HCT116 (cell line): ENCODE measurements at regions not wholly inside any gene's neighbourhood (a gene's known extent, or its start where the extent isn't known, plus 50 kb on each side); places are given as distances from the start of the nearest gene placed in this dataset.

Experiments used
- ATAC-seq: fragments of 200-7000 bp; cut with Tn5 transposase; 2 replicates; pipeline ENCODE4 v1.9.1; 2020; ENCODE audit warnings: mild to moderate bottlenecking, moderate library complexity
- BruUV-seq: library from RNA; stranded (reverse); fragments of 400-500 nt; replicated peaks from 2 replicates; lab custom pipeline; 2021; lab: Mats Ljungman, UMichigan
- CTCF ChIA-PET: fragments of 300-600 bp; sonication (Branson Sonifier 250); formaldehyde crosslinking; loops from one replicate; lab custom pipeline; 2021; ENCODE audit warnings: antibody characterized with exemption; lab: Charles Lee
- POLR2A ChIA-PET: fragments of 300-600, 350-600 bp; sonication (Branson Sonifier 250); formaldehyde crosslinking; loops from one replicate; lab custom pipeline; 2021; ENCODE audit warnings: antibody characterized with exemption; lab: Charles Lee
- RAD21 ChIA-PET, 2 experiments: fragments of 300-600 bp; sonication (Branson Sonifier 250); formaldehyde crosslinking; loops; one replicate each; lab custom pipeline; 2023; ENCODE audit warnings: low total read pairs in 2 of 2; ENCODE audit not compliant: uncharacterized antibody in 2 of 2, unreplicated experiment in 2 of 2, low non-redundant PET in 1 of 2; lab: Charles Lee
- DNase-seq: peaks from one replicate; pipeline ENCODE4 v3.0.0-alpha.2; 2010; ENCODE audit warnings: low read depth, low spot score
- H2AFZ ChIP-seq: fragments of 200-600 bp; shearing (Covaris generic), sonication (generic); 2 replicates; pipeline ENCODE4 v1.6.1; 2017; ENCODE audit warnings: low read depth, mixed run types, mixed read lengths, antibody characterized with exemption, low read length; ENCODE audit not compliant: poor library complexity, severe bottlenecking
- H3K27ac ChIP-seq: 2 replicates; pipeline ENCODE4 v1.5.1; 2012; ENCODE audit warnings: low read depth, low read length
- H3K27me3 ChIP-seq: fragments of 200-600 bp; sonication (generic); 2 replicates; pipeline ENCODE4 v1.6.1; 2016; ENCODE audit warnings: mixed run types, low read length, mixed read lengths; ENCODE audit not compliant: insufficient read depth
- H3K36me3 ChIP-seq, 2 experiments: fragments of 200-500 bp in 1 of 2; fragments of 200-600 bp in 1 of 2; sonication (Bioruptor generic) in 1 of 2; sonication (generic) in 1 of 2; 2 replicates each; pipeline versions ENCODE4 v1.5.1 to v1.6.1; 2014 to 2016; ENCODE audit warnings: low read length in 2 of 2, inconsistent platforms in 1 of 2, mixed read lengths in 1 of 2, mixed run types in 1 of 2; ENCODE audit not compliant: insufficient read depth in 2 of 2, control insufficient read depth in 1 of 2
- H3K4me1 ChIP-seq, 2 experiments: fragments of 200-600 bp in 1 of 2; sonication (generic) in 1 of 2; 2 replicates each; pipeline versions ENCODE4 v1.5.1 to v1.6.1; 2012 to 2017; ENCODE audit warnings: low read length in 2 of 2, inconsistent platforms in 1 of 2, mild to moderate bottlenecking in 1 of 2, mixed read lengths in 1 of 2, mixed run types in 1 of 2, moderate library complexity in 1 of 2; ENCODE audit not compliant: insufficient read depth in 2 of 2, control insufficient read depth in 1 of 2
- H3K4me2 ChIP-seq: fragments of 200-600 bp; sonication (generic); 2 replicates; pipeline ENCODE4 v1.6.1; 2017; ENCODE audit warnings: mixed run types, low read length, mixed read lengths
- H3K4me3 ChIP-seq, 2 experiments: fragments of 200-600 bp in 1 of 2; sonication (generic) in 1 of 2; replicated peaks in 1 of 2; 2 replicates each; pipeline ENCODE4 v1.5.1; 2011 to 2016; ENCODE audit warnings: low read length in 2 of 2, control low read depth in 1 of 2, low read depth in 1 of 2, mild to moderate bottlenecking in 1 of 2, mixed read lengths in 1 of 2, mixed run types in 1 of 2
- H3K79me2 ChIP-seq: fragments of 200-600 bp; sonication (generic); 2 replicates; pipeline ENCODE4 v1.6.1; 2017; ENCODE audit warnings: mild to moderate bottlenecking, mixed run types, low read length, moderate library complexity, mixed read lengths; ENCODE audit not compliant: insufficient read depth
- H3K9ac ChIP-seq: fragments of 200-600 bp; sonication (generic); 2 replicates; pipeline ENCODE4 v1.6.1; 2016; ENCODE audit warnings: low read length, mixed read lengths
- H3K9me2 ChIP-seq: fragments of 200-600 bp; sonication (generic), shearing (Covaris generic); 2 replicates; pipeline ENCODE4 v1.6.1; 2017; ENCODE audit warnings: mixed run types, mild to moderate bottlenecking, moderate library complexity; ENCODE audit not compliant: insufficient read depth
- H3K9me3 ChIP-seq, 2 experiments: fragments of 200-500 bp in 1 of 2; fragments of 200-600 bp in 1 of 2; sonication (Bioruptor generic) in 1 of 2; sonication (generic) in 1 of 2; 2 replicates each; pipeline ENCODE4 v1.6.1; 2014 to 2017; ENCODE audit warnings: low read length in 2 of 2, mixed read lengths in 2 of 2, inconsistent platforms in 1 of 2, low read depth in 1 of 2, mild to moderate bottlenecking in 1 of 2, mixed run types in 1 of 2, moderate library complexity in 1 of 2; ENCODE audit not compliant: control insufficient read depth in 1 of 2, insufficient read depth in 1 of 2
- H4K20me1 ChIP-seq: fragments of 200-600 bp; sonication (generic), shearing (Covaris generic); 2 replicates; pipeline ENCODE4 v1.6.1; 2017; ENCODE audit warnings: mixed run types, mild to moderate bottlenecking, moderate library complexity; ENCODE audit not compliant: insufficient read depth
- CBX3 ChIP-seq: IDR thresholded peaks from 2 replicates; pipeline ENCODE4 v1.6.1; 2012; ENCODE audit warnings: low read depth
- EGR1 ChIP-seq: IDR thresholded peaks from 2 replicates; pipeline ENCODE4 v1.6.1; 2012; ENCODE audit warnings: low read depth
- EZH2 ChIP-seq: fragments of 200-600 bp; sonication (generic); IDR thresholded peaks from 2 replicates; pipeline ENCODE4 v1.6.1; 2017; ENCODE audit warnings: antibody characterized with exemption, mixed run types
- EZH2phosphoT487 ChIP-seq: fragments of 200-600 bp; IDR thresholded peaks from 2 replicates; pipeline ENCODE4 v1.6.1; 2018; ENCODE audit warnings: antibody characterized with exemption, borderline replicate concordance
- POLR2A ChIP-seq: IDR thresholded peaks from 2 replicates; pipeline ENCODE4 v1.7.0; 2011; ENCODE audit warnings: borderline replicate concordance; ENCODE audit not compliant: insufficient read depth, insufficient read length; ENCODE audit errors: extremely low read depth
- POLR2AphosphoS5 ChIP-seq: IDR thresholded peaks from 2 replicates; pipeline ENCODE4 v1.6.1; 2011; ENCODE audit warnings: mild to moderate bottlenecking, low read depth, low read length, moderate library complexity
- RAD21 ChIP-seq: IDR thresholded peaks from 2 replicates; pipeline ENCODE4 v1.6.1; 2012; ENCODE audit warnings: low read depth, mild to moderate bottlenecking
- SP1 ChIP-seq: IDR thresholded peaks from 2 replicates; pipeline ENCODE4 v1.6.1; 2012; ENCODE audit warnings: low read depth
- SRF ChIP-seq: IDR thresholded peaks from 2 replicates; pipeline ENCODE4 v1.6.1; 2012; ENCODE audit warnings: low read depth
- TCF7L2 ChIP-seq: IDR thresholded peaks from 2 replicates; pipeline ENCODE4 v1.7.0; 2011; ENCODE audit warnings: borderline replicate concordance, inconsistent platforms; ENCODE audit not compliant: insufficient read depth, insufficient read length; ENCODE audit errors: extremely low read depth
- YY1 ChIP-seq: IDR thresholded peaks from 2 replicates; pipeline ENCODE4 v1.6.1; 2011; ENCODE audit warnings: low read length, low read depth, moderate library complexity, mild to moderate bottlenecking; ENCODE audit not compliant: insufficient replicate concordance; ENCODE audit errors: extremely low read depth
- ZFX ChIP-seq: fragments of 450-650 bp; IDR thresholded peaks from 2 replicates; pipeline ENCODE4 v1.6.1; 2017
- ZNF274 ChIP-seq: fragments of 200-500 bp; sonication (Bioruptor generic); IDR thresholded peaks from 2 replicates; pipeline ENCODE4 v1.6.1; 2014; ENCODE audit warnings: mild to moderate bottlenecking, low read depth, low read length, inconsistent platforms
- intact Hi-C: fragments of 100-400 bp; cut with micrococcal nuclease; formaldehyde crosslinking; loops from 2 replicates; pipeline ENCODE4 v1.10.0; 2022
- TF ChIP-seq, protein P1 (sequence below): IDR thresholded peaks from 2 replicates; pipeline ENCODE4 v1.6.1; 2012
- TF ChIP-seq, protein P2 (sequence below): IDR thresholded peaks from 2 replicates; pipeline ENCODE4 v1.6.1; 2011; ENCODE audit warnings: mild to moderate bottlenecking, low read length, moderate library complexity; ENCODE audit not compliant: insufficient replicate concordance; ENCODE audit errors: extremely low read depth
- TF ChIP-seq, protein P3 (sequence below), 3 experiments: fragments of 200-600 bp in 1 of 3; sonication (generic) in 1 of 3; IDR thresholded peaks in 2 of 3; conservative IDR thresholded peaks in 1 of 3; 2 replicates each; pipeline ENCODE4 v1.5.1; 2012 to 2017; ENCODE audit warnings: low read depth in 2 of 3, low read length in 2 of 3, antibody characterized with exemption in 1 of 3, borderline replicate concordance in 1 of 3, control low read depth in 1 of 3, mild to moderate bottlenecking in 1 of 3, mixed read lengths in 1 of 3, mixed run types in 1 of 3, moderate library complexity in 1 of 3; ENCODE audit not compliant: insufficient read depth in 1 of 3

DNA sequence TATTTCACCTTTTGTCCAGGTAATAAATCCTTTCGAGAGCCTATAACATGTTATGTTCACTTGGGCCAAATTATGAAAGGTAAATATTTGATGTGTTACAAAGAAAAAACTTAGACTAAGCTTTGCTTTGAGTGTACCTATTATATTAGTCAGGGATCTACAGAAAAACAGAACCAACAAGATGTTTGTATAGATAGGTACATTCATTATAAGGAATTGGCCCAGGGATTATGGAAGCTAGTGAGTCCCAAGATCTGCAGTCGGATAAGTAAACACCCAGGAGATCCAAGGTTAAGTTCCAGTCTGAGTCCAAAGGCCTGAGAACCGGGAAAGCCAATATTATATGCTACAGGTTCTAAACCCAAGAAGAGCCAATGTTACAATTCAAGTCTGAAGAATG, 234.5 kb downstream of the NRIP1 start:
- Histone ChIP-seq H3K27me3 (no peaks in the 10 kb centered on the region), H3K9ac (no peak overlapping the region), H3K9me2 (no peaks in the 10 kb centered on the region), H3K4me2 (no peak overlapping the region), H3K4me3 (no peak overlapping the region), H3K9me3 (no peaks in the 10 kb centered on the region; a peak in 1 of 4 replicates), H3K4me1 (no peaks in the 10 kb centered on the region)
- intact Hi-C loops = no loop called here
- DNase-seq (no peak), ATAC-seq (no peak)
- POLR2A ChIA-PET = no interaction called here
- no TSS peak for BruUV-seq
- RAD21 ChIA-PET = no interaction called here
- TF ChIP-seq POLR2AphosphoS5 (no peak), ZNF274 (no peak), POLR2A (no peak), ZFX (no peak), RAD21 (no peak), SP1 (no peak), YY1 (no peak), SRF (no peak), EZH2phosphoT487 (no peak), EZH2 (no peak), CBX3 (no peak), EGR1 (no peak), TCF7L2 (no peak)
- TF ChIP-seq, protein P1, sequence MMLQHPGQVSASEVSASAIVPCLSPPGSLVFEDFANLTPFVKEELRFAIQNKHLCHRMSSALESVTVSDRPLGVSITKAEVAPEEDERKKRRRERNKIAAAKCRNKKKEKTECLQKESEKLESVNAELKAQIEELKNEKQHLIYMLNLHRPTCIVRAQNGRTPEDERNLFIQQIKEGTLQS = no peak
- TF ChIP-seq, protein P2, sequence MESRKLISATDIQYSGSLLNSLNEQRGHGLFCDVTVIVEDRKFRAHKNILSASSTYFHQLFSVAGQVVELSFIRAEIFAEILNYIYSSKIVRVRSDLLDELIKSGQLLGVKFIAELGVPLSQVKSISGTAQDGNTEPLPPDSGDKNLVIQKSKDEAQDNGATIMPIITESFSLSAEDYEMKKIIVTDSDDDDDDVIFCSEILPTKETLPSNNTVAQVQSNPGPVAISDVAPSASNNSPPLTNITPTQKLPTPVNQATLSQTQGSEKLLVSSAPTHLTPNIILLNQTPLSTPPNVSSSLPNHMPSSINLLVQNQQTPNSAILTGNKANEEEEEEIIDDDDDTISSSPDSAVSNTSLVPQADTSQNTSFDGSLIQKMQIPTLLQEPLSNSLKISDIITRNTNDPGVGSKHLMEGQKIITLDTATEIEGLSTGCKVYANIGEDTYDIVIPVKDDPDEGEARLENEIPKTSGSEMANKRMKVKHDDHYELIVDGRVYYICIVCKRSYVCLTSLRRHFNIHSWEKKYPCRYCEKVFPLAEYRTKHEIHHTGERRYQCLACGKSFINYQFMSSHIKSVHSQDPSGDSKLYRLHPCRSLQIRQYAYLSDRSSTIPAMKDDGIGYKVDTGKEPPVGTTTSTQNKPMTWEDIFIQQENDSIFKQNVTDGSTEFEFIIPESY = no peak
- TF ChIP-seq, protein P3, sequence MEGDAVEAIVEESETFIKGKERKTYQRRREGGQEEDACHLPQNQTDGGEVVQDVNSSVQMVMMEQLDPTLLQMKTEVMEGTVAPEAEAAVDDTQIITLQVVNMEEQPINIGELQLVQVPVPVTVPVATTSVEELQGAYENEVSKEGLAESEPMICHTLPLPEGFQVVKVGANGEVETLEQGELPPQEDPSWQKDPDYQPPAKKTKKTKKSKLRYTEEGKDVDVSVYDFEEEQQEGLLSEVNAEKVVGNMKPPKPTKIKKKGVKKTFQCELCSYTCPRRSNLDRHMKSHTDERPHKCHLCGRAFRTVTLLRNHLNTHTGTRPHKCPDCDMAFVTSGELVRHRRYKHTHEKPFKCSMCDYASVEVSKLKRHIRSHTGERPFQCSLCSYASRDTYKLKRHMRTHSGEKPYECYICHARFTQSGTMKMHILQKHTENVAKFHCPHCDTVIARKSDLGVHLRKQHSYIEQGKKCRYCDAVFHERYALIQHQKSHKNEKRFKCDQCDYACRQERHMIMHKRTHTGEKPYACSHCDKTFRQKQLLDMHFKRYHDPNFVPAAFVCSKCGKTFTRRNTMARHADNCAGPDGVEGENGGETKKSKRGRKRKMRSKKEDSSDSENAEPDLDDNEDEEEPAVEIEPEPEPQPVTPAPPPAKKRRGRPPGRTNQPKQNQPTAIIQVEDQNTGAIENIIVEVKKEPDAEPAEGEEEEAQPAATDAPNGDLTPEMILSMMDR (IDR thresholded peaks at IDR 0.05 in 2 of 3, conservative IDR thresholded peaks at IDR 0.05 in 1 of 3; ENCODE audit: borderline replicate concordance in 1 of 3, insufficient read depth in 1 of 3, low read depth in 2 of 3, low read length in 2 of 3) = no peak
- TF ChIP-seq, all 23 proteins: peak for 0
- CTCF ChIA-PET = no interaction called here
- Histone ChIP-seq H4K20me1 (no peaks in the 10 kb centered on the region), H3K79me2 (no peaks in the 10 kb centered on the region), H2AFZ (no peak overlapping the region), H3K36me3 (no peaks in the 10 kb centered on the region), H3K27ac (no peak overlapping the region)
